NCI-H69 (cell line): ENCODE measurements at regions not wholly inside any gene's neighbourhood (a gene's known extent, or its start where the extent isn't known, plus 50 kb on each side); places are given as distances from the start of the nearest gene placed in this dataset.
"Not testable (repeated sequence)": the region's sequence is repeated elsewhere in the genome, so short reads cannot be mapped to it uniquely, and the experiment has no call there.

Experiments used
- DNase-seq: peaks from one replicate; lab custom pipeline; 2025; lab: John Stamatoyannopoulos, UW

GRCh38 chr5:57069115-57069835 lies 104.6 kb upstream of the GPBP1 start:
- DNase-seq: no peak

- DNase-seq: no peak
Observed at GRCh38 chr5:57072218-57072892, 101.5 kb upstream of the GPBP1 start.

- peak; percentile 20 for DNase-seq
Observed at GRCh38 chr5:57082441-57083067, 91.3 kb upstream of the GPBP1 start.

DNA sequence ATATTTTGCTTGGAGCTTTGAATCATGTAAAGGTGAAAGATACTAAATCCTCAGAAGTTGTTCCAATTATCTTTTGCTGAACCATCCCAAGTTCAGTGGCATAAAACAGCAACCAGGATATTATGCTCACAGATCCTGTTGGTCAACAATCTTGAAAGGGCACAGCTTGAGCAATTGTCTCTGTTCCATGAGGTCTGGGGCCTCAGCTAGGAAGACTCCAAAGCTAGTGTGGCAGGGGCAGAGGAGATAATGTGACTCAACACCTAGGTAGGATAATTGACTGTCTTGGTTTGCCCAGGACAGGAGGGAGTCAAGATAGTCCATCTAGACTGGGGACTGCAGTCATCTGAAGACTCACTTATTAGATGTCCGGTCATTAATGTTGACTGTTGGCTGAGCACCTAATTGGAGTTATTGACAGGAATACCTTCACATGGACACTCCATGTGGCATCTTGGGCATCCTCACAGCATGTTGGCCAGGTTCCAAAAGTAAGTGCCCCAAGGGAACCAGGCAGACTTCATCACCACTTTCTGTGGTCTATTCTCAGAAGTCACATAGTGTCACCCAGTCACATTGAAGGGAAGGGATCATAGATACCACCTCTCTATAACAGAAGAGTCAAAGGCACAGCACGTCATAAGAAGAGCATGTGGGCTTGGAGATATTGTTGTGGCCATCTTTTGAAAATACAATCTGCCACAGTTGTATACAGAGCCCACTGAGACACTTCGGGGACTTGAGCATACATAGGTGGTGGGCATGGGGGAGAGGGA lies 88.4 kb upstream of the GPBP1 start:
- DNase-seq: no peak

GRCh38 chr5:57087947-57088346 lies 85.9 kb upstream of the GPBP1 start:
- DNase-seq: not testable (repeated sequence)

DNA sequence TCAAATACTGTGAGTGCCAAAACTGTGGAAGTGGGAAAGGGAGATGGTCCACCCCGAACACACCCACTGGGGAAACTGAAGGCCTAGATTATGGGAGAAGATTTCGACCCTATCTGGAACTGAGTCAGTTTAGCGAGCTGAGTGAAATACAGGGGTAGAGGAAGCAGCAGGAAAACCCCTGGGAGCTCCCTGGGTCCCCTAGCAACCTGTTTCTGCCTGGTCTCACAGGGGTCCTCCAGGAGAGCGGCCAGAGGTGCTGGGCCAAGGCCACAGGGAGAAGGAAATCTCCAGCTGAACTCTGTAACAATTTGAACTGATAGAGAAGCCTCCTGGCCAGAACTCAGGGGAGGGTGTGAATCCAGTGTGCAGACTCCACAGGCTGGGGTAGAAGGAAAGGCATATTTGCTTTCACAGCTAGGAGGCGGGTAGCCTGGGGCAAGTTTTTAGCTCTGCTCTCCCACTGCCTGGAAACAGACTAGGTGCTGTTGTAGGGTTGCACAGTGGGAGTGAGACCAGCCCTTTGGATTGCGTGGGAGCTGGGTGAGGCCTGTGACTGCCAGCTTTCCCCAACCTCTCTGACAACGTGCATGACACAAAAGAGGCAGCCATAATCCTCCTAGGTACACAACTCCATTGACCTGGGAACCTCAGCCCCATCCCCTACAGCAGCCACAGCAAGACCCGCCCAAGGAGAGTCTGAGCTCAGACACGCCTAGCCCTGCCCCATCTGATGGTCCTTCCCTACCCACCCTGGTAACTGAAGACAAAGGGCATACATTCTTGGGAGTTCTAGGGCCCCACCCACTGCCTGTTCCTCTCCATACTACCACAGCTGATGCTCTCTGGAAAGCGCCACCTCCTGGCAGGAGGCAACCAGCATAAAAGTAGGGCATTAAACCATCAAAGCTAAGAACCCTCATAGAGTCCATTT lies 78.8 kb upstream of the GPBP1 start:
- peak; percentile 88 for DNase-seq

GRCh38 chr5:57097526-57097925 lies 76.3 kb upstream of the GPBP1 start:
- no peak for DNase-seq

DNA sequence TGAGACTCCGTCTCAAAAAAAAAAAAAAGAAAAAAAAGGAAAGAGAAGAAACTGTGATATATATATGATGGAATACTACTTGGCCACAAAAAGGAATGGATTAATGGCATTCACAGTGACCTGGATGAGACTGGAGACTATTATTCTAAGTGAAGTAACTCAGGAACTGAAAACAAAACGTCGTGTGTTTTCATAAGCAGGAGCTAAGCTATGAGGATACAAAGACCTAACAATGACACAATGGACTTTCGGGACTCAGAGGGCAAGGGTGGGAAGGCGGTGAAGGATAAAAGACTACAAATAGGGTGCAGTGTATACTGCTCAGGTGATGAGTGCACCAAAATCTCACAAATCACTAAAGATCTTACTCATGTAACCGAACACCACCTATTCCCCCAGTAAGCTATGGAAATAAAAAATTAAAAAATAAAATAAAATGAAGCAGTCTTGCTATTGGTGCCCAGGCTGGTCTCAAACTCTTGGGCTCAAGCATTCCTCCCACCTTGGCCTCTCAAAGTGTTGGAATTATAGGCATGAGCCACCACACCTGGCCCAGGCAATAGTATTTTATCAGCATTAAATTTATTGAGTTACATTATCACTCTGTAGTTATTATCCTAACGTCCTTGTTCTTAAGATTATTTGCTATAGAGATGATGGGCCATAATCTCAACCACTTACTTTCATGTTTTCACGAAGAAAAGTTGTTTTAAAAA lies 71.5 kb upstream of the GPBP1 start:
- DNase-seq: no peak

- DNase-seq: no peak
Observed at GRCh38 chr5:57102905-57103255, 71.0 kb upstream of the GPBP1 start.

DNA sequence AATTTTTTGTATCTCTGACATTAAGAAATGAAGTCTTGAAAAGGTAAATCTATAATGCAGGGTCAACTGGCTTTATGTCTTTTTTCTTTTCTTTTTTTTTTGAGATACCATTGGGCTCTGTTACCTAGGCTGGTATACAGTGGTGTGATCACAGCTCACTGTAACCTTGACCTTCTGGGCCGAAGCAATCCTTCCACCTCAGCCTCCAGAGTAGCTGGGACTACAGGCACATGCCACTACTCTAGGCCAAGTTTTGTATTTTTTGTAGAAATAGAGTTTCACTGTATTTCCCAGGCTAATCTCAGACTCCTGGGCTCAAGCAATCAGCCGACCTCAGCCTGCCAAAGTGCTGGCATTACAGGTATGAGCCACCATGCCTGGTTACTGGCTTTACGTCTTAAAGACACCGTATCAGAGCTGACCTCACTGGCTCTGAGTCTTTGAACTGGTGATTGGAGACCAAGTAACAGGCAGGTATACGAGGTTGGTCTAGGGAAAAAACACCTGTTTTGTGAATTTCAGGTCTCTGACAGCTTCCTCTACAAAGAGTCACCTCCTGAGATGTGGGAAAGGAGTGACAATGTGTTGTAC lies 70.4 kb upstream of the GPBP1 start:
- DNase-seq: no peak

GRCh38 chr5:57106661-57107060 lies 67.2 kb upstream of the GPBP1 start:
- no peak for DNase-seq

DNA sequence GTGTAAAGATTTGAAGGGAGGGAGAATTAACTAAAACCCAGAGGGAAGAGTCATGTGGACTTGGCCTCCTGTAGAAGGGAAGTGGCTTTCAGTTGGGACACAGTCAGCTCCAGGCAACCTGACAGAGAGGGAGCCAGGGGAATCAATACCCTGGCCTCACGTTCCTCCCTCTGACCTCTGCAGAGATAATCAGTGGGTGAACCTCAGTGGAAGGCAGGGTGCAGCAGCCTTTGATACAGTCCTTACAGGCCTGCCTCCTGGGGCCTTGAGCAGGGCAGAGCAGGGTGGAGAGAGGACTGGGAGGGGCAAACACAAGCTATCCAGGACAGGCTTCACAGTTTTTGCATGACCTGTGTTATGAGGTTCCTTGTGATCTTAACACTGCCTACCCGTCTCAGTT lies 61.9 kb upstream of the GPBP1 start:
- DNase-seq: no peak

GRCh38 chr5:57113481-57113880 lies 60.4 kb upstream of the GPBP1 start:
- DNase-seq: no peak

DNA sequence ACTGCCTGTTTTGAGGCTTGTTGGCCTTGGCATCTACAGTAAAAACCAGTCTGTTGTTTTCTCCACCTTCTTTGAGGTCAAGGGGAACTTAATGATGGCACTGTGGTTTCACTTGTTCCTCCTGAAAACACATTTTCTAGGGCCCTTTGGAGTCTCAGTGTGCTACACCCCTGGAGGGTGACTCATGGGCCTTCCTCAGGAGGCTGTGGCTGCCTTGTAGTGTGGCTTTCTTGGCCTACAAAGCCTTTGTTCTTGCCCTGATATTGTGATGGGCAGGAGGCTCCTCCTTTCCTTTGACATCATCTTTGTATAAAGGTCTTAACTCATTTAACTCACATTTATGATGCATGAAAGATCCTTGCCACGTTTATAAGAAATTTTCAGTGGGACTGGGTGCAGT lies 56.3 kb upstream of the GPBP1 start:
- no peak for DNase-seq

- DNase-seq: no peak
Observed at GRCh38 chr5:57119031-57119430, 54.8 kb upstream of the GPBP1 start.

GRCh38 chr5:57124014-57124413 lies 49.8 kb upstream of the GPBP1 start:
- no peak for DNase-seq
